Common myeloid progenitor, CD34-positive (primary cell): ENCODE measurements at regions not wholly inside any gene's neighbourhood (a gene's known extent, or its start where the extent isn't known, plus 50 kb on each side); places are given as distances from the start of the nearest gene placed in this dataset.
A peak's percentile ranks its signal among the peaks of the same experiment; 100 is the strongest.

Source experiments
- CTCF ChIA-PET: fragments of 350-600 bp; sonication (Branson Sonifier 250); formaldehyde crosslinking; loops from one replicate; lab custom pipeline; 2021; ENCODE audit warnings: antibody characterized with exemption; lab: Charles Lee
- POLR2A ChIA-PET: fragments of 350-600 bp; sonication (Branson Sonifier 250); formaldehyde crosslinking; loops from one replicate; lab custom pipeline; 2021; ENCODE audit warnings: antibody characterized with exemption; lab: Charles Lee
- DNase-seq, 3 donors: peaks; one replicate each; pipeline versions ENCODE4 v3.0.0 to v3.0.0-alpha.2; 2013
- H3K27ac ChIP-seq, 2 experiments: 1 replicate in 1 of 2; 2 replicates in 1 of 2; pipeline ENCODE4 v1.7.0; 2013; ENCODE audit warnings: inconsistent platforms in 2 of 2, low read length in 2 of 2, mild to moderate bottlenecking in 2 of 2, low read depth in 1 of 2, moderate library complexity in 1 of 2; ENCODE audit not compliant: severe bottlenecking in 2 of 2, insufficient read depth in 1 of 2, poor library complexity in 1 of 2
- H3K27me3 ChIP-seq, 5 experiments: replicated peaks in 2 of 5; 1 replicate in 3 of 5; 2 replicates in 2 of 5; pipeline versions ENCODE4 v1.6.1 to v1.7.0; 2013; ENCODE audit warnings: low read length in 4 of 5, mild to moderate bottlenecking in 2 of 5, moderate library complexity in 2 of 5, inconsistent platforms in 1 of 5; ENCODE audit not compliant: insufficient read depth in 5 of 5, control insufficient read depth in 4 of 5
- H3K36me3 ChIP-seq, 4 experiments: 1 replicate in 2 of 4; 2 replicates in 2 of 4; pipeline versions ENCODE4 v1.6.1 to v1.7.0; 2013; ENCODE audit warnings: low read length in 3 of 4, control low read depth in 1 of 4, mild to moderate bottlenecking in 1 of 4; ENCODE audit not compliant: control insufficient read depth in 4 of 4, insufficient read depth in 4 of 4
- H3K4me1 ChIP-seq, 4 experiments: 1 replicate in 3 of 4; 2 replicates in 1 of 4; pipeline versions ENCODE4 v1.6.1 to v1.7.1; 2013; ENCODE audit warnings: low read length in 3 of 4, mild to moderate bottlenecking in 3 of 4, control low read depth in 1 of 4, inconsistent platforms in 1 of 4, moderate library complexity in 1 of 4; ENCODE audit not compliant: control insufficient read depth in 4 of 4, insufficient read depth in 4 of 4; ENCODE audit errors: control extremely low read depth in 1 of 4
- H3K4me3 ChIP-seq, 7 experiments: 1 replicate in 4 of 7; 2 replicates in 3 of 7; pipeline versions ENCODE4 v1.5.1 to v1.7.0; 2013; ENCODE audit warnings: mild to moderate bottlenecking in 7 of 7, low read length in 6 of 7, moderate library complexity in 6 of 7, inconsistent platforms in 2 of 7, low read depth in 2 of 7, control low read depth in 1 of 7; ENCODE audit not compliant: insufficient read depth in 4 of 7, control insufficient read depth in 1 of 7; ENCODE audit errors: extremely low read depth in 1 of 7
- H3K9me3 ChIP-seq, 5 experiments: 1 replicate in 4 of 5; 2 replicates in 1 of 5; pipeline versions ENCODE4 v1.6.1 to v1.7.1; 2013; ENCODE audit warnings: low read length in 4 of 5, mild to moderate bottlenecking in 2 of 5, inconsistent platforms in 1 of 5, low read depth in 1 of 5, moderate library complexity in 1 of 5; ENCODE audit not compliant: control insufficient read depth in 4 of 5, insufficient read depth in 2 of 5; ENCODE audit errors: control extremely low read depth in 1 of 5
- WGBS: methylation state at CpG from one replicate; pipeline ENCODE4 v1.1.5; 2013; ENCODE audit not compliant: insufficient coverage; 5-methylcytosine and 5-hydroxymethylcytosine counted together

DNA sequence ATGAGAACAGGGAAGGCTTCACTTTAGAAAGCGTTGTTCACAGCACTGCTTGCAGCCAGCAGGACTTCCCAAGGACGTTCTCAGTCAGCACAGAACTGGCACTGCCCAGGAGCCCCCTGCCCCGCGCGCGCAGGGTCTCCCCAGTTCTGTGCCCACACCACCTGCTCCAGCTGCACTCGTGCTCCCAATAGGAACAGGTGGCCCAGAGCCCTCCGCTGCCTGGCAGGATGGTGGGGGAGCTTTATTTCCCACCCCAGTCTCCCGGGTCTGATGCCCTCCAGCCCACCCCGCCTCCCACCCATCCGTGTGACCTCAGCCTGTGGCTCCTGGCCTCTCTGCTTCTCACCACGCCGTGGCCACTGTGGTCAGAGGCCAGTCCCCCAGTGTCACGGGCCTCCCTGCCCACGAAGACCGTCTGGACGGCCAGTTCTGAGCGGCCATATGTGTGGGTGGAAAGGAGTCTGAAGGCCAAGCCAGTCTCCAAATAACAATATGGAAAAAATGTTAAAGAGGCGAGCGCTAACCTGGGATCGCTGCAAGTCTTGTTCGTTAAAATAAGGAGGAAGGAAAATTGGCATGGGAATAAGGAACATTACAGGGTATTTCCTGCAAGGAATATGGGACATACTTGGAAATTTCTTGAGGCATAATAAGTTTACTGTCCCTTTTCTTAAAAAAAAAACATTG is 54.6 kb upstream of the PCSK6 start:
- Histone ChIP-seq H3K4me3 (no peak overlapping the region), H3K36me3 (no peaks in the 10 kb centered on the region), H3K27me3 (peaks cover 0 to 41% (median 14%) of the 10 kb centered on the region in 5 experiments), H3K27ac (no peak overlapping the region), H3K9me3 (peaks cover 0 to 12% (median 5%) of the 10 kb centered on the region in 5 experiments), H3K4me1 (no peaks in the 10 kb centered on the region)
- no peak for DNase-seq
- WGBS = 89% methylated on average over 21 of the region's 22 CpGs
- CTCF ChIA-PET = no interaction called here
- POLR2A ChIA-PET = no interaction called here

- Histone ChIP-seq H3K36me3 (no peaks in the 10 kb centered on the region), H3K9me3 (peaks cover 0 to 13% (median 5%) of the 10 kb centered on the region in 5 experiments), H3K4me3 (no peak overlapping the region), H3K27me3 (peaks cover 0 to 42% (median 14%) of the 10 kb centered on the region in 5 experiments), H3K27ac (no peak overlapping the region), H3K4me1 (no peaks in the 10 kb centered on the region)
- 89% methylated on average over 12 of the region's 12 CpGs for WGBS
- CTCF ChIA-PET = no interaction called here
- POLR2A ChIA-PET = no interaction called here
- no peak for DNase-seq
Measured at GRCh38 chr15:101543431-101543830, 53.9 kb upstream of the PCSK6 start.

GRCh38 chr15:101543026-101543390 is 53.5 kb upstream of the PCSK6 start:
- H3K36me3 ChIP-seq = no peaks in the 10 kb centered on the region
- H3K4me3 ChIP-seq = no peak overlapping the region
- POLR2A ChIA-PET = no interaction called here
- no peak overlapping the region for H3K27ac ChIP-seq
- H3K9me3 ChIP-seq = peaks cover 0 to 11% (median under 1%) of the 10 kb centered on the region in 5 experiments
- H3K4me1 ChIP-seq = no peaks in the 10 kb centered on the region
- H3K27me3 ChIP-seq = peaks cover 0 to 42% (median 14%) of the 10 kb centered on the region in 5 experiments
- 100% methylated on average over 3 of the region's 7 CpGs for WGBS
- CTCF ChIA-PET = no interaction called here
- DNase-seq = no peak

GRCh38 chr15:101542306-101543025 is 53.0 kb upstream of the PCSK6 start:
- no peak for DNase-seq
- Histone ChIP-seq H3K27me3 (peaks cover 0 to 38% (median 14%) of the 10 kb centered on the region in 5 experiments), H3K4me3 (no peak overlapping the region), H3K27ac (no peak overlapping the region), H3K9me3 (peaks cover 0 to 9% (median 0%) of the 10 kb centered on the region in 5 experiments), H3K36me3 (no peaks in the 10 kb centered on the region), H3K4me1 (no peaks in the 10 kb centered on the region)
- ChIA-PET CTCF (no interaction called here), POLR2A (no interaction called here)
- 89% methylated on average over 11 of the region's 17 CpGs for WGBS

GRCh38 chr15:101541501-101542292 is 52.2 kb upstream of the PCSK6 start:
- 96% methylated on average over 6 of the region's 14 CpGs for WGBS
- CTCF ChIA-PET = interaction anchor here (1.3 kb wide), 1 partner anchor 96 kb away, joined by 3 read pairs; no protein-coding TSS in a partner anchor
- no peak for DNase-seq

GRCh38 chr15:101540480-101541239 is 51.2 kb upstream of the PCSK6 start:
- CTCF ChIA-PET = interaction anchor here (1.3 kb wide), 1 partner anchor 97 kb away, joined by 3 read pairs; no protein-coding TSS in a partner anchor
- WGBS = 100% methylated on average over 4 of the region's 10 CpGs
- Histone ChIP-seq H3K4me3 (no peak overlapping the region), H3K9me3 (peaks cover 0 to 3% (median 0%) of the 10 kb centered on the region in 5 experiments), H3K27ac (no peak overlapping the region), H3K27me3 (peaks cover 0 to 30% (median 7%) of the 10 kb centered on the region in 5 experiments), H3K36me3 (no peaks in the 10 kb centered on the region), H3K4me1 (no peaks in the 10 kb centered on the region)
- POLR2A ChIA-PET = no interaction called here
- DNase-seq = peak in 1 of 3 donors; percentile 6

More at GRCh38 chr15:101541501-101542292, 52.2 kb upstream of the PCSK6 start:
- no peak overlapping the region for H3K4me3 ChIP-seq
- H3K36me3 ChIP-seq = no peaks in the 10 kb centered on the region
- H3K9me3 ChIP-seq = peaks cover 0 to 9% (median 0%) of the 10 kb centered on the region in 5 experiments
- H3K27me3 ChIP-seq = peaks cover 0 to 39% (median 14%) of the 10 kb centered on the region in 5 experiments
- POLR2A ChIA-PET = no interaction called here
- H3K27ac ChIP-seq = no peak overlapping the region
- no peaks in the 10 kb centered on the region for H3K4me1 ChIP-seq
